ENCODE measurements at regions not wholly inside any gene's neighbourhood (a gene's known extent, or its start where the extent isn't known, plus 50 kb on each side); places are given as distances from the start of the nearest gene placed in this dataset.

DNA sequence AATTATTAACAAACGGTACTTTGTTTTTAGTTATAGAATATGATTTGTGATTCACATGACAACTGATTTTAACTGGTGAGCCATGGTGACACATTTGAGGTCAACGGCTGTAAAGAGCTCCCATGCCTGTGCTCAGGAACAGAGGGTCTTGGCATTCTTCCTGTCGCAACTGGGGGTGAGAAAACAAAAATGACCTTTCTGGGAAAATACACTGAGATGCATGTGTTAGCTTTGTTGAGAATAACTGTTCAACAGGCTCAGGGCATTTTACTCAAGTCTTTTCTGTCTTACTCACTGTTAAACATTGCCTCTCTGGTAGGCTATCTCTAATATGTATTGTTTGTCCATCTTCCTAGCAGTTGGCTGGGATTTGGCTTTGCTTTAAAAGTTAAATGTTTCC is 57.1 kb upstream of the HPGD start:
- ATAC-seq, result no peak

DNA sequence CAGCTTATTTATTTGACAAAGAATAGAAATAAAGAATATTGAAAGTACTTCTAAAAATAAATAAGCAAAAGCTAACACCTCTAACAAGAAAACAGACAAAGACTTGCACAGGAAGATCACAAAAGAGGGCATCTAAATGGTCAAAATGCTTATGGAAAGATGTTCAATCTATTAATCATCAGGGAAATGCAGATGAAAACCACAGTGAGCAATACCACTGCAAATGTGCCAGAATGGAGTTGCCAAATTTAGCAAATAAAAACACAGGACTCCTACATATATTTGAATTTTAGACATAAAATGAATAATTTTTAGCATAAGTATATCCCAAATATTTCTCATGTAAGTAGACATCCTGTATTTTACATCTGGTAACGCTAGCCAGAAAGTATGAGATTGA is 56.1 kb upstream of the HPGD start:
- no peak for ATAC-seq

More for the DNA sequence above, 57.1 kb upstream of the HPGD start:
- ChIA-PET CTCF (no interaction called here), POLR2A (no interaction called here)
- no peak overlapping the region for H3K4me3 Mint-ChIP-seq
- no peaks in the 10 kb centered on the region for H3K9me3 Mint-ChIP-seq
- TF ChIP-seq, protein P1, sequence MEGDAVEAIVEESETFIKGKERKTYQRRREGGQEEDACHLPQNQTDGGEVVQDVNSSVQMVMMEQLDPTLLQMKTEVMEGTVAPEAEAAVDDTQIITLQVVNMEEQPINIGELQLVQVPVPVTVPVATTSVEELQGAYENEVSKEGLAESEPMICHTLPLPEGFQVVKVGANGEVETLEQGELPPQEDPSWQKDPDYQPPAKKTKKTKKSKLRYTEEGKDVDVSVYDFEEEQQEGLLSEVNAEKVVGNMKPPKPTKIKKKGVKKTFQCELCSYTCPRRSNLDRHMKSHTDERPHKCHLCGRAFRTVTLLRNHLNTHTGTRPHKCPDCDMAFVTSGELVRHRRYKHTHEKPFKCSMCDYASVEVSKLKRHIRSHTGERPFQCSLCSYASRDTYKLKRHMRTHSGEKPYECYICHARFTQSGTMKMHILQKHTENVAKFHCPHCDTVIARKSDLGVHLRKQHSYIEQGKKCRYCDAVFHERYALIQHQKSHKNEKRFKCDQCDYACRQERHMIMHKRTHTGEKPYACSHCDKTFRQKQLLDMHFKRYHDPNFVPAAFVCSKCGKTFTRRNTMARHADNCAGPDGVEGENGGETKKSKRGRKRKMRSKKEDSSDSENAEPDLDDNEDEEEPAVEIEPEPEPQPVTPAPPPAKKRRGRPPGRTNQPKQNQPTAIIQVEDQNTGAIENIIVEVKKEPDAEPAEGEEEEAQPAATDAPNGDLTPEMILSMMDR (IDR thresholded peaks at IDR 0.05), result no peak
- H3K4me1 Mint-ChIP-seq (ENCODE audit: low read depth), result no peaks in the 10 kb centered on the region
- no peaks in the 10 kb centered on the region for H3K27me3 Mint-ChIP-seq
- no peaks in the 10 kb centered on the region for H3K36me3 Mint-ChIP-seq (ENCODE audit: low read depth)
- intact Hi-C loops (cut with micrococcal nuclease), result no loop called here
- H3K27ac Mint-ChIP-seq, result no peak overlapping the region
- DNase-seq, result no peak

DNA sequence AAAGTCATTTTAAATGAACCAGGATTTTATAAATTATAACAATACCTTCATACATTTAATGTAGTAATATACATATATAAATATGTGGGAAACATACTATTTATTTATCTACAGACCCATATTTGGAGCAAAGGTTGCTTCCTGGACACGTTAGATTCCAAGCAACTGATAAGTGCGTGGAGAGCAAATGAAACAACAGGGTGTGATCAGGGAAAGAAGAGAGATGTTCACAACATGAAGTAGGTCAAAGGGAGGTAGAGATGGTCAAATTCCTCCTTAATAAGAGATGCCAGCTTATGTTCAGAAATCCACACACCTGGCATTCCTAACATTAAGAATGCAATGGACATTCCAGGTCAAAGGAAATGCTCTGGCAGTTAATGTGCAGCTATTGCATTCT is 53.1 kb upstream of the HPGD start:
- TF ChIP-seq, protein P1 (IDR thresholded peaks at IDR 0.05), result no peak
- intact Hi-C loops (cut with micrococcal nuclease), result no loop called here

More for the DNA sequence above, 56.1 kb upstream of the HPGD start:
- Mint-ChIP-seq H3K4me3 (no peak overlapping the region), H3K36me3 (ENCODE audit: low read depth) (no peaks in the 10 kb centered on the region), H3K4me1 (ENCODE audit: low read depth) (no peaks in the 10 kb centered on the region), H3K27me3 (no peaks in the 10 kb centered on the region), H3K9me3 (no peaks in the 10 kb centered on the region), H3K27ac (no peak overlapping the region)
- TF ChIP-seq, protein P1 (IDR thresholded peaks at IDR 0.05), result no peak
- ChIA-PET POLR2A (no interaction called here), CTCF (no interaction called here)
- DNase-seq, result no peak
- intact Hi-C loops (cut with micrococcal nuclease), result no loop called here

More for the DNA sequence above, 53.1 kb upstream of the HPGD start:
- Mint-ChIP-seq H3K4me1 (ENCODE audit: low read depth) (no peaks in the 10 kb centered on the region), H3K4me3 (no peak overlapping the region), H3K36me3 (ENCODE audit: low read depth) (no peaks in the 10 kb centered on the region), H3K9me3 (no peaks in the 10 kb centered on the region), H3K27me3 (no peaks in the 10 kb centered on the region), H3K27ac (no peak overlapping the region)
- ChIA-PET CTCF (interaction anchor here (1.2 kb wide), 1 partner anchor 12 kb away, joined by 3 read pairs; no protein-coding TSS in a partner anchor), POLR2A (no interaction called here)
- ATAC-seq (no peak), DNase-seq (no peak)
